Osteoblast (primary cell): ENCODE measurements at regions not wholly inside any gene's neighbourhood (a gene's known extent, or its start where the extent isn't known, plus 50 kb on each side); places are given as distances from the start of the nearest gene placed in this dataset.
"Not testable (repeated sequence)": the region's sequence is repeated elsewhere in the genome, so short reads cannot be mapped to it uniquely, and the experiment has no call there.

Experiments used
- DNase-seq: peaks from one replicate; pipeline ENCODE4 v3.0.0; 2011; ENCODE audit warnings: low spot score, mixed read lengths; ENCODE audit not compliant: insufficient read length; ENCODE audit errors: missing footprints
- H2AFZ ChIP-seq: 2 replicates; pipeline ENCODE4 v1.6.0; 2011; ENCODE audit warnings: mild to moderate bottlenecking, low read length
- H3K27ac ChIP-seq: 2 replicates; pipeline ENCODE4 v1.5.1; 2011; ENCODE audit warnings: mild to moderate bottlenecking, low read depth, low read length, moderate library complexity
- H3K27me3 ChIP-seq: 2 replicates; pipeline ENCODE4 v1.6.0; 2012; ENCODE audit warnings: mild to moderate bottlenecking, control low read depth, inconsistent platforms, low read length, moderate library complexity; ENCODE audit not compliant: insufficient read depth
- H3K36me3 ChIP-seq: 2 replicates; pipeline ENCODE4 v1.5.1; 2011; ENCODE audit warnings: mild to moderate bottlenecking, low read length, control low read depth, moderate library complexity; ENCODE audit not compliant: insufficient read depth
- H3K4me1 ChIP-seq: 2 replicates; pipeline ENCODE4 v1.5.1; 2011; ENCODE audit warnings: mild to moderate bottlenecking, low read length, control low read depth, moderate library complexity; ENCODE audit not compliant: insufficient read depth
- H3K4me2 ChIP-seq: 2 replicates; pipeline ENCODE4 v1.6.0; 2011; ENCODE audit warnings: mild to moderate bottlenecking, low read length; ENCODE audit not compliant: insufficient read depth
- H3K4me3 ChIP-seq: fragments of 200-600 bp; sonication (generic); 3 replicates; pipeline ENCODE4 v1.5.1; 2012; ENCODE audit warnings: mild to moderate bottlenecking, low read length, inconsistent platforms; ENCODE audit not compliant: insufficient read depth
- H3K79me2 ChIP-seq: 2 replicates; pipeline ENCODE4 v1.6.0; 2012; ENCODE audit warnings: mild to moderate bottlenecking, low read length, control low read depth, inconsistent platforms; ENCODE audit not compliant: insufficient read depth
- H3K9me3 ChIP-seq: 2 replicates; pipeline ENCODE4 v1.5.1; 2011; ENCODE audit warnings: low read depth, low read length, control low read depth
- H4K20me1 ChIP-seq: 2 replicates; pipeline ENCODE4 v1.6.0; 2012; ENCODE audit warnings: mild to moderate bottlenecking, low read length, control low read depth; ENCODE audit not compliant: insufficient read depth
- CTCF ChIP-seq: IDR thresholded peaks from 2 replicates; pipeline ENCODE4 v1.5.1; 2011; ENCODE audit warnings: mild to moderate bottlenecking, low read depth, low read length, moderate library complexity; ENCODE audit errors: extremely low read depth

- Histone ChIP-seq H2AFZ (no peak overlapping the region), H3K27ac (peak overlapping the region; percentile 88), H3K36me3 (no peaks in the 10 kb centered on the region), H3K9me3 (peaks cover 1% of the 10 kb centered on the region), H3K4me1 (peaks cover 28% of the 10 kb centered on the region), H4K20me1 (no peaks in the 10 kb centered on the region), H3K79me2 (no peaks in the 10 kb centered on the region), H3K27me3 (no peaks in the 10 kb centered on the region), H3K4me2 (no peak overlapping the region), H3K4me3 (no peak overlapping the region)
- no peak for TF ChIP-seq CTCF
- DNase-seq = peak; percentile 51
These were observed 57.2 kb upstream of the SGIP1 start for GRCh38 chr1:66476774-66477173.

- Histone ChIP-seq H2AFZ (no peak overlapping the region), H4K20me1 (no peaks in the 10 kb centered on the region), H3K79me2 (no peaks in the 10 kb centered on the region), H3K27ac (peak overlapping the region; percentile 88), H3K9me3 (peaks cover 1% of the 10 kb centered on the region), H3K36me3 (no peaks in the 10 kb centered on the region), H3K4me2 (peak overlapping the region; percentile 21), H3K4me3 (no peak overlapping the region), H3K4me1 (peaks cover 28% of the 10 kb centered on the region), H3K27me3 (no peaks in the 10 kb centered on the region)
- TF ChIP-seq CTCF = no peak
- peak; percentile 95 for DNase-seq
These were observed 55.8 kb upstream of the SGIP1 start for GRCh38 chr1:66478116-66478515.

GRCh38 chr1:66480162-66480561, 53.8 kb upstream of the SGIP1 start:
- Histone ChIP-seq H3K4me3 (no peak overlapping the region), H3K36me3 (no peaks in the 10 kb centered on the region), H3K4me2 (no peak overlapping the region), H4K20me1 (no peaks in the 10 kb centered on the region), H3K27me3 (no peaks in the 10 kb centered on the region), H3K79me2 (no peaks in the 10 kb centered on the region), H3K27ac (no peak overlapping the region), H2AFZ (peak overlapping the region; percentile 49), H3K4me1 (peaks cover 28% of the 10 kb centered on the region), H3K9me3 (peaks cover 1% of the 10 kb centered on the region)
- peak; percentile 17 for DNase-seq
- TF ChIP-seq CTCF = no peak

- H3K27ac ChIP-seq, DNase-seq, H3K4me3 ChIP-seq, H3K9me3 ChIP-seq, H4K20me1 ChIP-seq, H3K27me3 ChIP-seq, H3K4me2 ChIP-seq, H3K79me2 ChIP-seq, H3K36me3 ChIP-seq, H2AFZ ChIP-seq: not testable (repeated sequence)
- peaks cover 25% of the 10 kb centered on the region for H3K4me1 ChIP-seq
These were observed 52.7 kb upstream of the SGIP1 start for GRCh38 chr1:66481215-66481614.
